Liver (tissue), 8 donors: ENCODE measurements at regions not wholly inside any gene's neighbourhood (a gene's known extent, or its start where the extent isn't known, plus 50 kb on each side); places are given as distances from the start of the nearest gene placed in this dataset.

Experiments used
- DNase-seq: peaks from one replicate; pipeline ENCODE4 v3.0.0-alpha.2; 2017; ENCODE audit warnings: low spot score
- H3K27ac ChIP-seq, 2 donors: one replicate each; pipeline ENCODE4 v1.7.0; 2013; ENCODE audit warnings: inconsistent platforms in 2 of 2, low read length in 2 of 2, control low read depth in 1 of 2, low read depth in 1 of 2, mild to moderate bottlenecking in 1 of 2
- H3K27me3 ChIP-seq, 4 donors: one replicate each; pipeline versions ENCODE4 v1.6.1 to v1.7.0; 2013; ENCODE audit warnings: low read length in 3 of 4, inconsistent platforms in 1 of 4, mild to moderate bottlenecking in 1 of 4, moderate library complexity in 1 of 4; ENCODE audit not compliant: control insufficient read depth in 4 of 4, insufficient read depth in 4 of 4
- H3K36me3 ChIP-seq, 4 donors: one replicate each; pipeline versions ENCODE4 v1.6.1 to v1.7.0; 2013; ENCODE audit warnings: low read length in 3 of 4, mild to moderate bottlenecking in 3 of 4, low read depth in 1 of 4, moderate library complexity in 1 of 4; ENCODE audit not compliant: control insufficient read depth in 4 of 4, insufficient read depth in 3 of 4
- H3K4me1 ChIP-seq, 4 donors: one replicate each; pipeline versions ENCODE4 v1.6.1 to v1.7.0; 2013; ENCODE audit warnings: low read length in 3 of 4, mild to moderate bottlenecking in 3 of 4, moderate library complexity in 1 of 4; ENCODE audit not compliant: control insufficient read depth in 4 of 4, insufficient read depth in 4 of 4
- H3K4me3 ChIP-seq, 3 donors: one replicate each; pipeline versions ENCODE4 v1.6.1 to v1.7.0; 2013; ENCODE audit warnings: low read length in 3 of 3, control low read depth in 1 of 3, low read depth in 1 of 3, mild to moderate bottlenecking in 1 of 3
- H3K9ac ChIP-seq, 2 donors: one replicate each; pipeline ENCODE4 v1.7.0; 2013; ENCODE audit warnings: low read length in 2 of 2, mild to moderate bottlenecking in 2 of 2, moderate library complexity in 2 of 2, control low read depth in 1 of 2, low read depth in 1 of 2
- H3K9me3 ChIP-seq, 4 donors: one replicate each; pipeline versions ENCODE4 v1.6.1 to v1.7.0; 2013; ENCODE audit warnings: low read length in 3 of 4; ENCODE audit not compliant: control insufficient read depth in 4 of 4
- ATF3 ChIP-seq: IDR thresholded peaks from 2 replicates; pipeline ENCODE4 v1.6.1; 2016; ENCODE audit warnings: antibody characterized with exemption
- CTCF ChIP-seq: fragments of 150-350 bp; IDR thresholded peaks from 2 replicates; pipeline ENCODE4 v1.5.1; 2017; ENCODE audit warnings: improper control_type of control experiment, low read depth, low read length; ENCODE audit not compliant: missing input control
- EGR1 ChIP-seq, 2 donors: IDR thresholded peaks; 2 replicates each; pipeline ENCODE4 v1.6.1; 2016 to 2018; ENCODE audit warnings: antibody characterized with exemption in 2 of 2, low read depth in 2 of 2
- FOXA1 ChIP-seq: IDR thresholded peaks from 2 replicates; pipeline ENCODE4 v1.6.1; 2016; ENCODE audit warnings: antibody characterized with exemption
- FOXA2 ChIP-seq: IDR thresholded peaks from 2 replicates; pipeline ENCODE4 v1.6.1; 2016; ENCODE audit warnings: antibody characterized with exemption
- GABPA ChIP-seq, 2 donors: IDR thresholded peaks in 1 of 2; conservative IDR thresholded peaks in 1 of 2; 2 replicates each; pipeline ENCODE4 v1.6.1; 2016; ENCODE audit warnings: antibody characterized with exemption in 2 of 2, mild to moderate bottlenecking in 1 of 2, moderate library complexity in 1 of 2
- HNF4A ChIP-seq, 2 donors: conservative IDR thresholded peaks; 2 replicates each; pipeline ENCODE4 v1.6.1; 2016; ENCODE audit warnings: antibody characterized with exemption in 2 of 2, mild to moderate bottlenecking in 2 of 2
- HNF4G ChIP-seq: IDR thresholded peaks from 2 replicates; pipeline ENCODE4 v1.6.1; 2016; ENCODE audit warnings: antibody characterized with exemption
- JUND ChIP-seq, 2 donors: IDR thresholded peaks; 2 replicates each; pipeline ENCODE4 v1.6.1; 2016; ENCODE audit warnings: antibody characterized with exemption in 2 of 2
- MAX ChIP-seq: IDR thresholded peaks from 2 replicates; pipeline ENCODE4 v1.6.1; 2016; ENCODE audit warnings: antibody characterized with exemption
- NR2F2 ChIP-seq: IDR thresholded peaks from 2 replicates; pipeline ENCODE4 v1.6.1; 2016; ENCODE audit warnings: antibody characterized with exemption
- RAD21 ChIP-seq, 2 donors: IDR thresholded peaks; 2 replicates each; pipeline ENCODE4 v1.6.1; 2016; ENCODE audit warnings: antibody characterized with exemption in 2 of 2, mild to moderate bottlenecking in 2 of 2
- REST ChIP-seq: IDR thresholded peaks from 2 replicates; pipeline ENCODE4 v1.6.1; 2016; ENCODE audit warnings: antibody characterized with exemption, mild to moderate bottlenecking
- RXRA ChIP-seq, 2 donors: IDR thresholded peaks; 2 replicates each; pipeline ENCODE4 v1.6.1; 2017 to 2018; ENCODE audit warnings: antibody characterized with exemption in 2 of 2, mild to moderate bottlenecking in 1 of 2
- SP1 ChIP-seq: IDR thresholded peaks from 2 replicates; pipeline ENCODE4 v1.6.1; 2018; ENCODE audit warnings: antibody characterized with exemption, mild to moderate bottlenecking
- TAF1 ChIP-seq: conservative IDR thresholded peaks from 2 replicates; pipeline ENCODE4 v1.6.1; 2016; ENCODE audit warnings: antibody characterized with exemption, mild to moderate bottlenecking
- YY1 ChIP-seq: IDR thresholded peaks from 2 replicates; pipeline ENCODE4 v1.6.1; 2016; ENCODE audit warnings: antibody characterized with exemption, mild to moderate bottlenecking
- ZBTB33 ChIP-seq: IDR thresholded peaks from 2 replicates; pipeline ENCODE4 v1.6.1; 2016; ENCODE audit warnings: antibody characterized with exemption
- WGBS: extraction: QIAGEN DNeasy Blood & Tissue Kit; methylation state at CpG from one replicate; pipeline ENCODE4 v1.1.7; 2013; 5-methylcytosine and 5-hydroxymethylcytosine counted together
- donor health status: healthy.
- donor health status: healthy.
- donor health status: healthy.
- donor health status: healthy.
- donor health status: healthy.

GRCh38 chr20:10788055-10788454, 114.3 kb upstream of the JAG1 start:
- H3K9ac ChIP-seq: no peak overlapping the region
- H3K36me3 ChIP-seq: no peaks in the 10 kb centered on the region
- TF ChIP-seq CTCF (no peak), RXRA (IDR thresholded peaks at IDR 0.05) (no peak), RAD21 (IDR thresholded peaks at IDR 0.05) (no peak), HNF4G (no peak), ZBTB33 (no peak), ATF3 (no peak), MAX (no peak), NR2F2 (no peak), HNF4A (conservative IDR thresholded peaks at IDR 0.05) (no peak), FOXA2 (no peak), REST (no peak), EGR1 (IDR thresholded peaks at IDR 0.05; ENCODE audit: low read depth in 2 of 2) (no peak), GABPA (IDR thresholded peaks at IDR 0.05 in 1 of 2, conservative IDR thresholded peaks at IDR 0.05 in 1 of 2) (no peak), FOXA1 (no peak), JUND (IDR thresholded peaks at IDR 0.05) (no peak), TAF1 (no peak), YY1 (no peak), SP1 (no peak)
- no peak overlapping the region for H3K27ac ChIP-seq
- no peaks in the 10 kb centered on the region for H3K9me3 ChIP-seq
- no peak overlapping the region for H3K4me3 ChIP-seq
- no peaks in the 10 kb centered on the region for H3K27me3 ChIP-seq
- WGBS: 91% methylated on average over 2 of the region's 2 CpGs
- H3K4me1 ChIP-seq: peaks cover 0 to 5% (median 2%) of the 10 kb centered on the region in 4 donors
- no peak for DNase-seq
